WTC11 (cell line): ENCODE measurements at regions not wholly inside any gene's neighbourhood (a gene's known extent, or its start where the extent isn't known, plus 50 kb on each side); places are given as distances from the start of the nearest gene placed in this dataset.

ENCODE experiments used
- CREB1 ChIP-seq: sonication (generic); formaldehyde crosslinking; IDR thresholded peaks from 2 replicates; pipeline ENCODE4 v1.8.0; 2023; ENCODE audit warnings: mild to moderate bottlenecking, missing genetic modification reagents
- CTCF ChIP-seq: fragments of 200-600 bp; IDR thresholded peaks from 2 replicates; pipeline ENCODE4 v1.8.0; 2022; ENCODE audit warnings: antibody characterized with exemption
- NR3C1 ChIP-seq: sonication (generic); formaldehyde crosslinking; conservative IDR thresholded peaks from 2 replicates; pipeline ENCODE4 v1.8.1; 2023; ENCODE audit warnings: low read depth, mild to moderate bottlenecking, missing genetic modification reagents
- USF2 ChIP-seq: sonication (generic); formaldehyde crosslinking; IDR thresholded peaks from 2 replicates; pipeline ENCODE4 v1.8.1; 2023; ENCODE audit warnings: mild to moderate bottlenecking, missing genetic modification reagents, moderate library complexity
- ZNF512 ChIP-seq: sonication (generic); formaldehyde crosslinking; IDR thresholded peaks from 2 replicates; pipeline ENCODE4 v1.8.1; 2022; ENCODE audit warnings: missing genetic modification reagents, borderline replicate concordance

GRCh38 chrX:36868592-36868991 is 139.6 kb upstream of the FAM47C start:
- no peak for TF ChIP-seq CTCF
- no peak for TF ChIP-seq ZNF512 (CRISPR knock-in tag)
- no peak for TF ChIP-seq CREB1 (CRISPR knock-in tag)
- TF ChIP-seq USF2 (CRISPR knock-in tag) = no peak
- no peak for TF ChIP-seq NR3C1 (CRISPR knock-in tag)
